IMR-90 (cell line): ENCODE measurements at regions not wholly inside any gene's neighbourhood (a gene's known extent, or its start where the extent isn't known, plus 50 kb on each side); places are given as distances from the start of the nearest gene placed in this dataset.

Experiments used
- ATAC-seq: fragments of 200-7000 bp; cut with Tn5 transposase; 2 replicates; pipeline ENCODE4 v1.9.1; 2020; ENCODE audit warnings: low read depth, mild to moderate bottlenecking, moderate library complexity
- BruUV-seq: library from RNA; stranded (reverse); fragments of 400-500 nt; replicated peaks from 2 replicates; lab custom pipeline; 2021; lab: Mats Ljungman, UMichigan
- CTCF ChIA-PET: fragments of 300-600 bp; formaldehyde crosslinking; extraction: SDS; loops from one replicate; lab custom pipeline; 2021; ENCODE audit warnings: antibody characterized with exemption; lab: Yijun Ruan, JAX
- POLR2A ChIA-PET: fragments of 300-600 bp; sonication (Branson Sonifier 250); formaldehyde crosslinking; loops from one replicate; lab custom pipeline; 2022; ENCODE audit warnings: antibody characterized with exemption; ENCODE audit not compliant: unreplicated experiment; lab: Charles Lee
- DNase-seq: peaks from one replicate; pipeline ENCODE4 v3.0.0; 2013
- H2AFZ ChIP-seq: replicated peaks from 2 replicates; pipeline ENCODE3; 2013; ENCODE audit warnings: low read length, mild to moderate bottlenecking; ENCODE audit not compliant: poor library complexity
- H2AK5ac ChIP-seq: 2 replicates; pipeline ENCODE4 v1.6.1; 2013; ENCODE audit warnings: low read depth, low read length, inconsistent platforms
- H2AK9ac ChIP-seq: replicated peaks from 2 replicates; pipeline ENCODE3; 2013; ENCODE audit warnings: mild to moderate bottlenecking, low read depth, low read length, moderate library complexity; ENCODE audit not compliant: poor library complexity
- H2BK120ac ChIP-seq: 2 replicates; pipeline ENCODE4 v1.6.1; 2013; ENCODE audit warnings: low read depth, low read length, inconsistent platforms
- H2BK15ac ChIP-seq: 3 replicates; pipeline ENCODE4 v1.6.1; 2013; ENCODE audit warnings: low read depth, low read length, inconsistent platforms
- H2BK20ac ChIP-seq: 2 replicates; pipeline ENCODE4 v1.6.1; 2013; ENCODE audit warnings: low read depth, mild to moderate bottlenecking, inconsistent platforms, low read length, moderate library complexity
- H2BK5ac ChIP-seq: 2 replicates; pipeline ENCODE4 v1.6.1; 2013; ENCODE audit warnings: mild to moderate bottlenecking, low read depth, low read length, inconsistent platforms; ENCODE audit not compliant: poor library complexity, severe bottlenecking
- H3K14ac ChIP-seq: replicated peaks from 2 replicates; pipeline ENCODE4 v1.6.1; 2013; ENCODE audit warnings: low read depth, low read length, inconsistent platforms
- H3K18ac ChIP-seq: 2 replicates; pipeline ENCODE4 v1.6.1; 2013; ENCODE audit warnings: low read depth, low read length, control low read depth
- H3K23ac ChIP-seq: 2 replicates; pipeline ENCODE4 v1.6.1; 2013; ENCODE audit warnings: low read depth, low read length, inconsistent platforms
- H3K27ac ChIP-seq: 2 replicates; pipeline ENCODE4 v1.5.1; 2013; ENCODE audit warnings: mild to moderate bottlenecking, control low read depth, low read length; ENCODE audit not compliant: insufficient read depth
- H3K27me3 ChIP-seq: 2 replicates; pipeline ENCODE4 v1.6.1; 2013; ENCODE audit warnings: low read length; ENCODE audit not compliant: control insufficient read depth, insufficient read depth
- H3K36me3 ChIP-seq: 2 replicates; pipeline ENCODE4 v1.6.1; 2013; ENCODE audit warnings: low read length, mixed read lengths; ENCODE audit not compliant: control insufficient read depth, insufficient read depth
- H3K4ac ChIP-seq: 2 replicates; pipeline ENCODE4 v1.6.1; 2013; ENCODE audit warnings: low read depth, low read length, inconsistent platforms
- H3K4me1 ChIP-seq: 2 replicates; pipeline ENCODE4 v1.6.1; 2013; ENCODE audit warnings: low read length, mixed read lengths; ENCODE audit not compliant: control insufficient read depth, insufficient read depth
- H3K4me2 ChIP-seq: 2 replicates; pipeline ENCODE4 v1.6.1; 2013; ENCODE audit warnings: low read depth, mild to moderate bottlenecking, control low read depth, low read length, moderate library complexity
- H3K4me3 ChIP-seq: 2 replicates; pipeline ENCODE4 v1.5.1; 2013; ENCODE audit warnings: low read depth, mild to moderate bottlenecking, control low read depth, low read length, moderate library complexity; ENCODE audit not compliant: insufficient read depth
- H3K56ac ChIP-seq: 2 replicates; pipeline ENCODE4 v1.6.1; 2013; ENCODE audit warnings: low read length, inconsistent platforms; ENCODE audit not compliant: insufficient read depth; ENCODE audit errors: extremely low read depth
- H3K79me1 ChIP-seq, 2 experiments: 2 replicates each; pipeline ENCODE4 v1.6.1; 2013; ENCODE audit warnings: low read length in 2 of 2, inconsistent platforms in 1 of 2, low read depth in 1 of 2
- H3K9ac ChIP-seq: 2 replicates; pipeline ENCODE4 v1.6.1; 2013; ENCODE audit warnings: low read depth, low read length, control low read depth
- H3K9me1 ChIP-seq: 2 replicates; pipeline ENCODE4 v1.6.1; 2013; ENCODE audit warnings: low read length, inconsistent platforms; ENCODE audit not compliant: insufficient read depth
- H3K9me3 ChIP-seq: 2 replicates; pipeline ENCODE4 v1.6.1; 2013; ENCODE audit warnings: low read length; ENCODE audit not compliant: control insufficient read depth, insufficient read depth
- H4K20me1 ChIP-seq: 2 replicates; pipeline ENCODE4 v1.6.1; 2013; ENCODE audit warnings: low read length, inconsistent platforms; ENCODE audit not compliant: insufficient read depth
- H4K5ac ChIP-seq: 2 replicates; pipeline ENCODE4 v1.6.1; 2013; ENCODE audit warnings: mild to moderate bottlenecking, low read depth, low read length, control low read depth
- H4K8ac ChIP-seq, 2 experiments: 2 replicates each; pipeline ENCODE4 v1.6.1; 2013; ENCODE audit warnings: low read depth in 2 of 2, low read length in 2 of 2, control low read depth in 1 of 2, inconsistent platforms in 1 of 2
- H4K91ac ChIP-seq: 2 replicates; pipeline ENCODE4 v1.6.1; 2013; ENCODE audit warnings: low read depth, low read length, inconsistent platforms; ENCODE audit not compliant: insufficient read depth
- BHLHE40 ChIP-seq: fragments of 150-350 bp; IDR thresholded peaks from 2 replicates; pipeline ENCODE4 v1.6.1; 2016; ENCODE audit warnings: mild to moderate bottlenecking, low read depth, low read length
- CEBPB ChIP-seq: IDR thresholded peaks from 2 replicates; pipeline ENCODE4 v1.6.1; 2012; ENCODE audit warnings: low read depth, low read length, improper control_type of control experiment
- CHD1 ChIP-seq: IDR thresholded peaks from 2 replicates; pipeline ENCODE4 v1.6.1; 2012; ENCODE audit warnings: low read depth, low read length, improper control_type of control experiment
- CTCF ChIP-seq: conservative IDR thresholded peaks from 2 replicates; pipeline ENCODE4 v1.5.1; 2012; ENCODE audit warnings: mild to moderate bottlenecking, low read depth, low read length, improper control_type of control experiment
- ELK1 ChIP-seq: fragments of 150-350 bp; IDR thresholded peaks from 2 replicates; pipeline ENCODE4 v1.6.1; 2016; ENCODE audit warnings: low read depth, mild to moderate bottlenecking, low read length, moderate library complexity, borderline replicate concordance
- FOS ChIP-seq: fragments of 150-350 bp; IDR thresholded peaks from 2 replicates; pipeline ENCODE4 v1.6.1; 2016; ENCODE audit warnings: low read depth, low read length
- MAFK ChIP-seq: IDR thresholded peaks from 2 replicates; pipeline ENCODE4 v1.6.1; 2012; ENCODE audit warnings: low read depth, low read length, improper control_type of control experiment
- MAZ ChIP-seq: IDR thresholded peaks from 2 replicates; pipeline ENCODE4 v1.6.1; 2012; ENCODE audit warnings: low read depth, mild to moderate bottlenecking, low read length, improper control_type of control experiment, moderate library complexity, borderline replicate concordance
- MXI1 ChIP-seq: IDR thresholded peaks from 2 replicates; pipeline ENCODE4 v1.6.1; 2012; ENCODE audit warnings: low read depth, mild to moderate bottlenecking, low read length, moderate library complexity, borderline replicate concordance
- NFE2L2 ChIP-seq: fragments of 150-350 bp; IDR thresholded peaks from 2 replicates; pipeline ENCODE4 v1.6.1; 2016; ENCODE audit warnings: low read depth, mild to moderate bottlenecking, low read length
- POLR2A ChIP-seq: IDR thresholded peaks from 2 replicates; pipeline ENCODE4 v1.6.1; 2012; ENCODE audit warnings: mild to moderate bottlenecking, low read depth, low read length
- RAD21 ChIP-seq: IDR thresholded peaks from 2 replicates; pipeline ENCODE4 v1.6.1; 2012; ENCODE audit warnings: low read length, improper control_type of control experiment
- RCOR1 ChIP-seq: IDR thresholded peaks from 2 replicates; pipeline ENCODE4 v1.6.1; 2012; ENCODE audit warnings: mild to moderate bottlenecking, low read length, improper control_type of control experiment; ENCODE audit not compliant: insufficient replicate concordance
- RFX5 ChIP-seq: IDR thresholded peaks from 2 replicates; pipeline ENCODE4 v1.8.0; 2012; ENCODE audit warnings: low read depth, mild to moderate bottlenecking, low read length, moderate library complexity
- SMC3 ChIP-seq: fragments of 150-350 bp; IDR thresholded peaks from 2 replicates; pipeline ENCODE4 v1.6.1; 2016; ENCODE audit warnings: low read depth, mild to moderate bottlenecking, antibody characterized with exemption, low read length, moderate library complexity
- USF2 ChIP-seq: fragments of 150-350 bp; IDR thresholded peaks from 2 replicates; pipeline ENCODE4 v1.6.1; 2017; ENCODE audit warnings: mild to moderate bottlenecking, antibody characterized with exemption, low read length, low read depth
- WGBS, 2 experiments: methylation state at CpG; one replicate each; pipeline versions ENCODE4 v1.1.5 to v1.1.7; 2013; ENCODE audit warnings: missing lambda C conversion rate in 2 of 2; ENCODE audit not compliant: insufficient read length in 1 of 2; ENCODE audit errors: extremely low coverage in 2 of 2; 5-methylcytosine and 5-hydroxymethylcytosine counted together
- dilution Hi-C: fragments of 300-500 bp; cut with HindIII; formaldehyde crosslinking; loops from one replicate; pipeline ENCODE4 v1.14.3; 2018; ENCODE audit warnings: low sequenced_read_pairs; ENCODE audit not compliant: unreplicated experiment
- in situ Hi-C: fragments of 300-500 bp; cut with MboI; formaldehyde crosslinking; loops from 3 replicates; pipeline ENCODE4 v1.14.3; 2019; ENCODE audit warnings: low sequenced_read_pairs, inconsistent platforms, mixed read lengths
- intact Hi-C: fragments of 100-400 bp; cut with micrococcal nuclease; formaldehyde crosslinking; loops from 2 replicates; pipeline ENCODE4 v1.10.0; 2022

- no peak for DNase-seq
- no TSS peak for BruUV-seq
- CTCF ChIA-PET, result no interaction called here
Observed at GRCh38 chr6:170211404-170212025, 79.4 kb downstream of the DLL1 start.

More at GRCh38 chr6:170211404-170212025, 79.4 kb downstream of the DLL1 start:
- peaks cover 24% of the 10 kb centered on the region for H3K9me3 ChIP-seq
- 61% methylated on average over 10 of the region's 14 CpGs; no CpG with 5 or more reads in 1 of the 2 experiments for WGBS, 2 experiments
- H3K9ac ChIP-seq, result no peak overlapping the region
- H4K5ac ChIP-seq, result no peak overlapping the region
- H4K91ac ChIP-seq, result no peak overlapping the region
- H3K27me3 ChIP-seq, result no peaks in the 10 kb centered on the region
- no peak overlapping the region for H3K56ac ChIP-seq
- no peak overlapping the region for H2BK20ac ChIP-seq
- H4K8ac ChIP-seq, result no peak overlapping the region
- no peaks in the 10 kb centered on the region for H3K4me1 ChIP-seq
- H2BK5ac ChIP-seq, result no peak overlapping the region
- H3K4me2 ChIP-seq, result no peak overlapping the region
- intact Hi-C loops, result no loop called here
- ATAC-seq, result no peak
- H4K20me1 ChIP-seq, result no peaks in the 10 kb centered on the region
- in situ Hi-C loops, result no loop called here
- no peak overlapping the region for H3K4me3 ChIP-seq
- no peak overlapping the region for H2AFZ ChIP-seq
- H2BK15ac ChIP-seq, result no peak overlapping the region
- no peak overlapping the region for H3K4ac ChIP-seq
- H3K18ac ChIP-seq, result no peak overlapping the region
- H2AK5ac ChIP-seq, result no peak overlapping the region
- H3K36me3 ChIP-seq, result no peaks in the 10 kb centered on the region
- POLR2A ChIA-PET, result no interaction called here
- no peaks in the 10 kb centered on the region for H3K9me1 ChIP-seq
- H3K14ac ChIP-seq, result no peak overlapping the region
- no peaks in the 10 kb centered on the region for H3K79me1 ChIP-seq
- H3K23ac ChIP-seq, result no peak overlapping the region
- TF ChIP-seq NFE2L2 (no peak), CEBPB (no peak), RCOR1 (no peak), SMC3 (no peak), BHLHE40 (no peak), USF2 (no peak), MAFK (no peak), FOS (no peak), CHD1 (no peak), ELK1 (no peak), CTCF (no peak), MXI1 (no peak), RFX5 (no peak), POLR2A (no peak), RAD21 (no peak), MAZ (no peak)
- dilution Hi-C loops, result no loop called here
- H2AK9ac ChIP-seq, result no peak overlapping the region
- no peak overlapping the region for H3K27ac ChIP-seq
- no peak overlapping the region for H2BK120ac ChIP-seq
